Uterus (tissue), 3 donors: ENCODE measurements at regions not wholly inside any gene's neighbourhood (a gene's known extent, or its start where the extent isn't known, plus 50 kb on each side); places are given as distances from the start of the nearest gene placed in this dataset.

Source experiments
- DNase-seq, 2 donors: peaks; one replicate each; pipeline ENCODE4 v3.0.0-alpha.2; 2019 to 2020
- H3K27ac ChIP-seq, 2 donors: fragments of 200-600 bp; sonication (generic); 1 replicate in 1 of 2; 2 replicates in 1 of 2; pipeline ENCODE4 v1.5.1; 2016 to 2018
- H3K27me3 ChIP-seq, 2 donors: fragments of 200-600 bp; sonication (generic); one replicate each; pipeline ENCODE4 v1.5.1; 2018 to 2019; ENCODE audit warnings: control low read depth in 1 of 2
- H3K36me3 ChIP-seq, 2 donors: fragments of 200-600 bp; sonication (generic); one replicate each; pipeline ENCODE4 v1.5.1; 2019; ENCODE audit warnings: control low read depth in 1 of 2
- H3K4me1 ChIP-seq, 2 donors: fragments of 200-600 bp; sonication (generic); one replicate each; pipeline ENCODE4 v1.5.1; 2018 to 2019; ENCODE audit warnings: control low read depth in 1 of 2
- H3K4me3 ChIP-seq, 2 donors: fragments of 200-600 bp; sonication (generic); 1 replicate in 1 of 2; 2 replicates in 1 of 2; pipeline ENCODE4 v1.5.1; 2018 to 2019; ENCODE audit warnings: mild to moderate bottlenecking in 1 of 2
- H3K9me3 ChIP-seq, 2 donors: fragments of 200-600 bp; sonication (generic); one replicate each; pipeline ENCODE4 v1.5.1; 2019; ENCODE audit warnings: control low read depth in 1 of 2
- POLR2A ChIP-seq, 2 donors: fragments of 450-650 bp; IDR thresholded peaks; one replicate each; pipeline ENCODE4 v1.6.1; 2016; ENCODE audit warnings: antibody characterized with exemption in 2 of 2, mild to moderate bottlenecking in 1 of 2, moderate library complexity in 1 of 2
- intact Hi-C: fragments of 100-400 bp; cut with DNase I; formaldehyde crosslinking; loops from one replicate; pipeline ENCODE4 v1.15.1; 2023; ENCODE audit warnings: low total_unique reads
- TF ChIP-seq, protein P1 (sequence below), 4 experiments: fragments of 200-600 bp in 2 of 4; fragments of 450-650 bp in 2 of 4; sonication (generic) in 2 of 4; IDR thresholded peaks; one replicate each; pipeline ENCODE4 v1.5.1; 2016 to 2019; ENCODE audit warnings: antibody characterized with exemption in 4 of 4, mild to moderate bottlenecking in 2 of 4, moderate library complexity in 1 of 4
- donor health status: DM: yes; HTN: yes; CAD: no.

GRCh38 chr12:69097619-69098368, 141.6 kb upstream of the CPSF6 start:
- no peaks in the 10 kb centered on the region for H3K36me3 ChIP-seq
- no peaks in the 10 kb centered on the region for H3K9me3 ChIP-seq
- no peaks in the 10 kb centered on the region for H3K4me1 ChIP-seq
- no peak overlapping the region for H3K4me3 ChIP-seq
- DNase-seq: no peak
- H3K27me3 ChIP-seq: no peaks in the 10 kb centered on the region
- TF ChIP-seq POLR2A (IDR thresholded peaks at IDR 0.05): no peak
- TF ChIP-seq, protein P1, sequence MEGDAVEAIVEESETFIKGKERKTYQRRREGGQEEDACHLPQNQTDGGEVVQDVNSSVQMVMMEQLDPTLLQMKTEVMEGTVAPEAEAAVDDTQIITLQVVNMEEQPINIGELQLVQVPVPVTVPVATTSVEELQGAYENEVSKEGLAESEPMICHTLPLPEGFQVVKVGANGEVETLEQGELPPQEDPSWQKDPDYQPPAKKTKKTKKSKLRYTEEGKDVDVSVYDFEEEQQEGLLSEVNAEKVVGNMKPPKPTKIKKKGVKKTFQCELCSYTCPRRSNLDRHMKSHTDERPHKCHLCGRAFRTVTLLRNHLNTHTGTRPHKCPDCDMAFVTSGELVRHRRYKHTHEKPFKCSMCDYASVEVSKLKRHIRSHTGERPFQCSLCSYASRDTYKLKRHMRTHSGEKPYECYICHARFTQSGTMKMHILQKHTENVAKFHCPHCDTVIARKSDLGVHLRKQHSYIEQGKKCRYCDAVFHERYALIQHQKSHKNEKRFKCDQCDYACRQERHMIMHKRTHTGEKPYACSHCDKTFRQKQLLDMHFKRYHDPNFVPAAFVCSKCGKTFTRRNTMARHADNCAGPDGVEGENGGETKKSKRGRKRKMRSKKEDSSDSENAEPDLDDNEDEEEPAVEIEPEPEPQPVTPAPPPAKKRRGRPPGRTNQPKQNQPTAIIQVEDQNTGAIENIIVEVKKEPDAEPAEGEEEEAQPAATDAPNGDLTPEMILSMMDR (IDR thresholded peaks at IDR 0.05): no peak
- intact Hi-C loops: no loop called here
- no peak overlapping the region for H3K27ac ChIP-seq

DNA sequence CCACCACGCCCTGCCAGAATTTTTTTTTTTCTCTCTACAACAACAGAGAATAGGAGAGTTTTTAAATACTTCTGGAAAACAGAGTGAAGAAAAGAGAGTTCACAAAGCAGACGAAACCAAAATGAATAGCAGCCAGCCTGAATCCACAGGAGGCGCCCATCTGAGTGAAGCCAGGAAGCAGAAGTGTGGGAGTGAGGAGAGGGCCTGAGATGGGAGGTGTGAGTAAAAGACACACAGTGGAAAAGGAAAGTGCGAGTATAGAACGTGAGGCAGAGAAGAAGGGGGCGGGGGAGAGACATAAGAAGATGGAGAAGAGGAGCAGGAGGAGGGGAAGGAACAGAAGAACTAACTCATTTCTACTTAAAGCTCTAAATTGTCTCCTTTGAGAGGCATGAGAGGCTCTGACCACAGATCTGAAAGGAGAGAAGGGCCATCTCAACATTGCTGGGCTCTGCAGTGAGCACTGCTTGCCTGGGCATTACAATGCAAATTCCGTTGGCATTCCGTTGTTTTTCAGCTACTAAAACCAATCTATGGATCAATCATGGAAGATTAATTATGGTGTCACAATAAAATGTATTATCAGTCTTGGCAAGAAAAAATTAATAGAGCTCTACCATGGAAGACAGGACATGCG, 140.1 kb upstream of the CPSF6 start:
- Histone ChIP-seq H3K9me3 (no peaks in the 10 kb centered on the region), H3K27me3 (no peaks in the 10 kb centered on the region), H3K36me3 (no peaks in the 10 kb centered on the region), H3K4me1 (no peaks in the 10 kb centered on the region), H3K4me3 (no peak overlapping the region), H3K27ac (no peak overlapping the region)
- TF ChIP-seq, protein P1 (IDR thresholded peaks at IDR 0.05): no peak
- TF ChIP-seq POLR2A (IDR thresholded peaks at IDR 0.05): no peak
- DNase-seq: no peak
- intact Hi-C loops: no loop called here

GRCh38 chr12:69101505-69101904, 137.9 kb upstream of the CPSF6 start:
- TF ChIP-seq, protein P1 (IDR thresholded peaks at IDR 0.05): no peak
- TF ChIP-seq POLR2A (IDR thresholded peaks at IDR 0.05): no peak
- intact Hi-C loops: no loop called here
- no peak overlapping the region for H3K4me3 ChIP-seq
- H3K27ac ChIP-seq: no peak overlapping the region
- H3K27me3 ChIP-seq: no peaks in the 10 kb centered on the region
- no peak for DNase-seq
- H3K9me3 ChIP-seq: no peaks in the 10 kb centered on the region
- no peaks in the 10 kb centered on the region for H3K4me1 ChIP-seq
- H3K36me3 ChIP-seq: no peaks in the 10 kb centered on the region

GRCh38 chr12:69102856-69103255, 136.5 kb upstream of the CPSF6 start:
- Histone ChIP-seq H3K27me3 (no peaks in the 10 kb centered on the region), H3K9me3 (no peaks in the 10 kb centered on the region), H3K27ac (no peak overlapping the region), H3K4me1 (no peaks in the 10 kb centered on the region), H3K36me3 (no peaks in the 10 kb centered on the region), H3K4me3 (no peak overlapping the region)
- DNase-seq: no peak
- TF ChIP-seq, protein P1 (IDR thresholded peaks at IDR 0.05): no peak
- TF ChIP-seq POLR2A (IDR thresholded peaks at IDR 0.05): no peak
- intact Hi-C loops: no loop called here
